Endothelial cell of umbilical vein (primary cell): ENCODE measurements at regions not wholly inside any gene's neighbourhood (a gene's known extent, or its start where the extent isn't known, plus 50 kb on each side); places are given as distances from the start of the nearest gene placed in this dataset.
"Not testable (repeated sequence)": the region's sequence is repeated elsewhere in the genome, so short reads cannot be mapped to it uniquely, and the experiment has no call there.

Source experiments
- BruUV-seq: library from RNA; stranded (reverse); fragments of 400-500 nt; replicated peaks from 2 replicates; lab custom pipeline; 2021; lab: Mats Ljungman, UMichigan
- CTCF ChIA-PET: fragments of 300-600, 350-600 bp; sonication (Branson Sonifier 250); formaldehyde crosslinking; loops from one replicate; lab custom pipeline; 2021; ENCODE audit warnings: antibody characterized with exemption, inconsistent platforms; lab: Charles Lee
- POLR2A ChIA-PET: fragments of 300-600, 350-600 bp; sonication (Branson Sonifier 250); formaldehyde crosslinking; loops from one replicate; lab custom pipeline; 2021; ENCODE audit warnings: antibody characterized with exemption, inconsistent platforms; lab: Charles Lee
- DNase-seq: peaks from one replicate; pipeline ENCODE4 v3.0.0-alpha.2; 2011; ENCODE audit warnings: low read depth, low spot score
- FAIRE-seq: peaks from 2 replicates; lab custom pipeline; 2011; peaks lifted over from hg19 to GRCh38; lab: Jason Lieb, UNC
- H2AFZ ChIP-seq: 2 replicates; pipeline ENCODE4 v1.6.0; 2012; ENCODE audit warnings: low read depth, low read length, control low read depth, inconsistent platforms
- H3K27ac ChIP-seq: 2 replicates; pipeline ENCODE4 v1.5.1; 2011; ENCODE audit warnings: low read depth, mild to moderate bottlenecking, control low read depth, low read length, moderate library complexity; ENCODE audit not compliant: insufficient read depth
- H3K27me3 ChIP-seq, 2 experiments: 2 replicates each; pipeline versions ENCODE4 v1.6.0 to v1.6.1; 2011; ENCODE audit warnings: low read length in 2 of 2, mixed read lengths in 1 of 2; ENCODE audit not compliant: control insufficient read depth in 2 of 2, insufficient read depth in 2 of 2
- H3K36me3 ChIP-seq, 2 experiments: 2 replicates in 1 of 2; 3 replicates in 1 of 2; pipeline ENCODE4 v1.5.1; 2011; ENCODE audit warnings: low read length in 2 of 2, mild to moderate bottlenecking in 1 of 2, moderate library complexity in 1 of 2; ENCODE audit not compliant: control insufficient read depth in 2 of 2, insufficient read depth in 2 of 2; ENCODE audit errors: extremely low read depth in 1 of 2
- H3K4me1 ChIP-seq: 3 replicates; pipeline ENCODE4 v1.5.1; 2011; ENCODE audit warnings: mild to moderate bottlenecking, low read length; ENCODE audit not compliant: control insufficient read depth, insufficient read depth; ENCODE audit errors: extremely low read depth
- H3K4me2 ChIP-seq: 2 replicates; pipeline ENCODE4 v1.6.1; 2011; ENCODE audit warnings: low read length, control low read depth, mixed read lengths; ENCODE audit not compliant: insufficient read depth
- H3K4me3 ChIP-seq, 3 experiments: fragments of 200-600 bp in 1 of 3; sonication (generic), shearing (Covaris generic) in 1 of 3; replicated peaks in 1 of 3; 2 replicates each; pipeline ENCODE4 v1.5.1; 2011 to 2016; ENCODE audit warnings: control low read depth in 3 of 3, low read length in 3 of 3, mild to moderate bottlenecking in 2 of 3, inconsistent platforms in 1 of 3, low read depth in 1 of 3, moderate library complexity in 1 of 3; ENCODE audit not compliant: insufficient read depth in 1 of 3
- H3K79me2 ChIP-seq: 2 replicates; pipeline ENCODE4 v1.6.0; 2012; ENCODE audit warnings: low read length, inconsistent platforms; ENCODE audit not compliant: control insufficient read depth, insufficient read depth
- H3K9ac ChIP-seq: replicated peaks from 2 replicates; pipeline ENCODE3; 2011; ENCODE audit warnings: low read length, control low read depth; ENCODE audit not compliant: insufficient read depth; ENCODE audit errors: extremely low read depth
- H3K9me1 ChIP-seq: replicated peaks from 3 replicates; pipeline ENCODE4 v1.6.0; 2011; ENCODE audit warnings: mild to moderate bottlenecking, low read length; ENCODE audit not compliant: control insufficient read depth, insufficient read depth; ENCODE audit errors: extremely low read depth
- H3K9me3 ChIP-seq: replicated peaks from 2 replicates; pipeline ENCODE4 v1.5.1; 2012; ENCODE audit warnings: low read length, inconsistent platforms; ENCODE audit not compliant: control insufficient read depth, insufficient read depth
- H4K20me1 ChIP-seq: replicated peaks from 2 replicates; pipeline ENCODE3; 2011; ENCODE audit warnings: mild to moderate bottlenecking, low read length; ENCODE audit not compliant: control insufficient read depth, insufficient read depth; ENCODE audit errors: extremely low read depth
- EZH2 ChIP-seq: IDR thresholded peaks from 2 replicates; pipeline ENCODE4 v1.6.1; 2012; ENCODE audit warnings: borderline replicate concordance, low read depth, mild to moderate bottlenecking, moderate library complexity, low read length, inconsistent platforms; ENCODE audit not compliant: severe bottlenecking
- FOS ChIP-seq: IDR thresholded peaks from 2 replicates; pipeline ENCODE4 v1.6.1; 2011; ENCODE audit warnings: mild to moderate bottlenecking, low read length, moderate library complexity, borderline replicate concordance; ENCODE audit not compliant: insufficient read depth
- GATA2 ChIP-seq: IDR thresholded peaks from 2 replicates; pipeline ENCODE4 v1.7.0; 2011; ENCODE audit warnings: low read depth, mild to moderate bottlenecking, moderate library complexity, mixed read lengths, low read length; ENCODE audit not compliant: insufficient read length, insufficient read depth
- JUN ChIP-seq: IDR thresholded peaks from 2 replicates; pipeline ENCODE4 v1.6.1; 2011; ENCODE audit warnings: borderline replicate concordance, low read depth; ENCODE audit not compliant: insufficient read length, insufficient read depth
- MYC ChIP-seq: IDR thresholded peaks from one replicate; pipeline ENCODE4 v1.6.1; 2011; ENCODE audit warnings: mild to moderate bottlenecking, low read depth, low read length
- POLR2A ChIP-seq: IDR thresholded peaks from 2 replicates; pipeline ENCODE4 v1.6.1; 2012; ENCODE audit warnings: low read depth, mild to moderate bottlenecking, control low read depth, low read length
- POLR2AphosphoS5 ChIP-seq: IDR thresholded peaks from 2 replicates; pipeline ENCODE4 v1.6.1; 2012; ENCODE audit warnings: low read depth, mild to moderate bottlenecking, control low read depth, low read length, moderate library complexity; ENCODE audit not compliant: insufficient read depth
- dilution Hi-C: fragments of 300-500 bp; cut with MboI; formaldehyde crosslinking; loops from one replicate; pipeline ENCODE4 v1.15.0; 2019; ENCODE audit warnings: low sequenced_read_pairs; ENCODE audit not compliant: extremely low pct_ligation_motif_present
- intact Hi-C: fragments of 100-400 bp; cut with micrococcal nuclease; formaldehyde crosslinking; loops from one replicate; pipeline ENCODE4 v1.10.0; 2022
- TF ChIP-seq, protein P1 (sequence below), 2 donors: IDR thresholded peaks; 1 replicate in 1 of 2; 2 replicates in 1 of 2; pipeline ENCODE4 v1.5.1; 2011; ENCODE audit warnings: low read length in 2 of 2, mild to moderate bottlenecking in 2 of 2, moderate library complexity in 2 of 2, control low read depth in 1 of 2, inconsistent platforms in 1 of 2, low read depth in 1 of 2; ENCODE audit not compliant: insufficient read depth in 1 of 2; ENCODE audit errors: extremely low read depth in 1 of 2
- TF ChIP-seq, protein P2 (sequence below): IDR thresholded peaks from 2 replicates; pipeline ENCODE4 v1.6.1; 2011; ENCODE audit not compliant: insufficient read depth, insufficient read length

DNA sequence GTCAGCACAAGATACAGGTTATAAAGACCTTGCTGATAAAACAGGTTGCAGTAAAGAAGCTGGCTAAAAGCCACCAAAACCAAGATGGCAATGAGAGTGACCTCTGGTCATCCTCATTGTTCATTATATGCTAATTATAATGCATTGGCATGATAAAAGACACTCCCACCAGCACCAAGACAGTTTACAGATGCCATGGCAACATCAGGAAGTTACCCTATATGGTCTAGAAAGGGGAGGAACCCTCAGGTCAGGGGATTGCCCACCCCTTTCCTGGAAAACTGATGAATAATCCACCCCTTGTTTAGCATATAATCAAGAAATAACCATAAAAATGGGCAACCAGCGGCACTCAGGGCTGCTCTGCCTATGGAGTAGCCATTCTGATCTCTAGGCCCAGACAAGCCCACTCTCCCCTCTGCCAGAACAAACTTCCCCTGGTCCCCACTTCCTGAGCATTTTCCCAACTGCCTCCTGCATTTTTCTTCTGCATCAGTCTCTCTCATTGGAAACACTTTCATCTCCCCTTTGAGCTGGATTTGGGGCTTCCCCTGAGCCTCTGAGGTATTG lies 215.3 kb upstream of the SDK2 start:
- H3K4me2 ChIP-seq, H2AFZ ChIP-seq, H3K9ac ChIP-seq, H3K9me3 ChIP-seq, H3K79me2 ChIP-seq, H3K36me3 ChIP-seq, H3K27ac ChIP-seq, H3K4me1 ChIP-seq, POLR2A ChIA-PET, FAIRE-seq, DNase-seq, H3K4me3 ChIP-seq, CTCF ChIA-PET, intact Hi-C loops, dilution Hi-C loops, H4K20me1 ChIP-seq, BruUV-seq, H3K9me1 ChIP-seq, H3K27me3 ChIP-seq: not testable (repeated sequence)

DNA sequence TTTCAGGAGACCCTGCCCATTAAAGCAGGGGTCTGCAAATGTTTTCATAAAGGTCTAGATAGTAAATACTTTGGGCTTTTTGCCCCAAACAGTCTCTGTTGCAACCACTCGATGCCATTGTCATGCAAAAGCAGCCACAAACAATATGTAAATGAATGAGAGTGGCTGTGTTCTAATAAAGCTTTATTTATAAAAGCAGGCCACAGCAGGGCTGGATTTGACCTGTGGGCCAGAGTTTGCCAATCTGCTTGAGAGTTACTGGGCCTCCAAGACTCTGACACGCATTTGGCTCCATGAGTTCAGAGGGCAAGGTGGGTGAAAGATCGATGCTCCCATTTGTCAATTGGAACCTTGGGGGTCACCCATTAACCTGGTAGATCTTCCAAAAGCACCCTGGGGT lies 217.3 kb upstream of the SDK2 start:
- Histone ChIP-seq H3K27ac (no peak overlapping the region), H3K4me3 (no peak overlapping the region), H4K20me1 (no peaks in the 10 kb centered on the region), H3K4me2 (no peak overlapping the region), H2AFZ (no peak overlapping the region), H3K9ac (no peak overlapping the region), H3K36me3 (no peaks in the 10 kb centered on the region), H3K9me3 (peaks cover 1% of the 10 kb centered on the region), H3K79me2 (no peaks in the 10 kb centered on the region), H3K4me1 (no peaks in the 10 kb centered on the region), H3K9me1 (no peaks in the 10 kb centered on the region), H3K27me3 (no peaks in the 10 kb centered on the region)
- TF ChIP-seq, protein P1, sequence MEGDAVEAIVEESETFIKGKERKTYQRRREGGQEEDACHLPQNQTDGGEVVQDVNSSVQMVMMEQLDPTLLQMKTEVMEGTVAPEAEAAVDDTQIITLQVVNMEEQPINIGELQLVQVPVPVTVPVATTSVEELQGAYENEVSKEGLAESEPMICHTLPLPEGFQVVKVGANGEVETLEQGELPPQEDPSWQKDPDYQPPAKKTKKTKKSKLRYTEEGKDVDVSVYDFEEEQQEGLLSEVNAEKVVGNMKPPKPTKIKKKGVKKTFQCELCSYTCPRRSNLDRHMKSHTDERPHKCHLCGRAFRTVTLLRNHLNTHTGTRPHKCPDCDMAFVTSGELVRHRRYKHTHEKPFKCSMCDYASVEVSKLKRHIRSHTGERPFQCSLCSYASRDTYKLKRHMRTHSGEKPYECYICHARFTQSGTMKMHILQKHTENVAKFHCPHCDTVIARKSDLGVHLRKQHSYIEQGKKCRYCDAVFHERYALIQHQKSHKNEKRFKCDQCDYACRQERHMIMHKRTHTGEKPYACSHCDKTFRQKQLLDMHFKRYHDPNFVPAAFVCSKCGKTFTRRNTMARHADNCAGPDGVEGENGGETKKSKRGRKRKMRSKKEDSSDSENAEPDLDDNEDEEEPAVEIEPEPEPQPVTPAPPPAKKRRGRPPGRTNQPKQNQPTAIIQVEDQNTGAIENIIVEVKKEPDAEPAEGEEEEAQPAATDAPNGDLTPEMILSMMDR (IDR thresholded peaks at IDR 0.05; ENCODE audit: extremely low read depth in 1 of 2, insufficient read depth in 1 of 2, low read depth in 1 of 2, low read length in 2 of 2) = no peak
- no peak for TF ChIP-seq EZH2
- no peak for TF ChIP-seq JUN
- no peak for TF ChIP-seq GATA2
- TF ChIP-seq FOS = no peak
- TF ChIP-seq, protein P2, sequence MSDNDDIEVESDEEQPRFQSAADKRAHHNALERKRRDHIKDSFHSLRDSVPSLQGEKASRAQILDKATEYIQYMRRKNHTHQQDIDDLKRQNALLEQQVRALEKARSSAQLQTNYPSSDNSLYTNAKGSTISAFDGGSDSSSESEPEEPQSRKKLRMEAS = no peak
- no peak for TF ChIP-seq POLR2AphosphoS5
- TF ChIP-seq MYC = no peak
- no peak for TF ChIP-seq POLR2A
- dilution Hi-C loops = no loop called here
- CTCF ChIA-PET = no interaction called here
- DNase-seq = no peak
- intact Hi-C loops = no loop called here
- POLR2A ChIA-PET = no interaction called here
- FAIRE-seq = no peak
- BruUV-seq = no TSS peak
